ENCODE measurements at regions not wholly inside any gene's neighbourhood (a gene's known extent, or its start where the extent isn't known, plus 50 kb on each side); places are given as distances from the start of the nearest gene placed in this dataset.

GRCh38 chr7:156344595-156344994 lies 296.0 kb upstream of the RNF32 start:
- H3K27ac ChIP-seq (ENCODE audit: low read depth in 1 of 2, low read length in 2 of 2), result no peak overlapping the region
- TF ChIP-seq, protein P1, sequence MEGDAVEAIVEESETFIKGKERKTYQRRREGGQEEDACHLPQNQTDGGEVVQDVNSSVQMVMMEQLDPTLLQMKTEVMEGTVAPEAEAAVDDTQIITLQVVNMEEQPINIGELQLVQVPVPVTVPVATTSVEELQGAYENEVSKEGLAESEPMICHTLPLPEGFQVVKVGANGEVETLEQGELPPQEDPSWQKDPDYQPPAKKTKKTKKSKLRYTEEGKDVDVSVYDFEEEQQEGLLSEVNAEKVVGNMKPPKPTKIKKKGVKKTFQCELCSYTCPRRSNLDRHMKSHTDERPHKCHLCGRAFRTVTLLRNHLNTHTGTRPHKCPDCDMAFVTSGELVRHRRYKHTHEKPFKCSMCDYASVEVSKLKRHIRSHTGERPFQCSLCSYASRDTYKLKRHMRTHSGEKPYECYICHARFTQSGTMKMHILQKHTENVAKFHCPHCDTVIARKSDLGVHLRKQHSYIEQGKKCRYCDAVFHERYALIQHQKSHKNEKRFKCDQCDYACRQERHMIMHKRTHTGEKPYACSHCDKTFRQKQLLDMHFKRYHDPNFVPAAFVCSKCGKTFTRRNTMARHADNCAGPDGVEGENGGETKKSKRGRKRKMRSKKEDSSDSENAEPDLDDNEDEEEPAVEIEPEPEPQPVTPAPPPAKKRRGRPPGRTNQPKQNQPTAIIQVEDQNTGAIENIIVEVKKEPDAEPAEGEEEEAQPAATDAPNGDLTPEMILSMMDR (IDR thresholded peaks at IDR 0.05), result no peak
- ChIA-PET POLR2A (no interaction called here), CTCF (no interaction called here)
- DNase-seq (no peak), ATAC-seq (ENCODE audit: poor library complexity) (no peak)
- no peaks in the 10 kb centered on the region for H3K4me1 Mint-ChIP-seq (ENCODE audit: low read depth)
- no peaks in the 10 kb centered on the region for H3K4me1 ChIP-seq (ENCODE audit: insufficient read depth, low read length)
- H3K36me3 ChIP-seq (ENCODE audit: insufficient read depth, low read length), result no peaks in the 10 kb centered on the region
- no peak overlapping the region for H3K4me3 Mint-ChIP-seq
- no peaks in the 10 kb centered on the region for H3K27me3 ChIP-seq (ENCODE audit: control insufficient read depth in 1 of 2, insufficient read depth in 2 of 2, low read length in 2 of 2)
- H3K36me3 Mint-ChIP-seq (ENCODE audit: low read depth), result no peaks in the 10 kb centered on the region
- no peaks in the 10 kb centered on the region for H3K9me3 Mint-ChIP-seq
- no peak overlapping the region for H3K27ac Mint-ChIP-seq
- H3K4me3 ChIP-seq (ENCODE audit: low read length), result no peak overlapping the region
- H3K27me3 Mint-ChIP-seq, result no peaks in the 10 kb centered on the region
- peaks cover 0 to 31% of the 10 kb centered on the region in 2 experiments for H3K9me3 ChIP-seq (ENCODE audit: control insufficient read depth in 1 of 2, insufficient read depth in 1 of 2, low read length in 2 of 2)
- intact Hi-C loops (cut with DNase I, micrococcal nuclease), result no loop called here

- Histone ChIP-seq H3K36me3 (ENCODE audit: insufficient read depth, low read length) (no peaks in the 10 kb centered on the region), H3K27me3 (ENCODE audit: control insufficient read depth in 1 of 2, insufficient read depth in 2 of 2, low read length in 2 of 2) (no peaks in the 10 kb centered on the region), H3K9me3 (ENCODE audit: control insufficient read depth in 1 of 2, insufficient read depth in 1 of 2, low read length in 2 of 2) (peaks cover 0 to 11% of the 10 kb centered on the region in 2 experiments), H3K27ac (ENCODE audit: low read depth in 1 of 2, low read length in 2 of 2) (no peak overlapping the region), H3K4me1 (ENCODE audit: insufficient read depth, low read length) (no peaks in the 10 kb centered on the region), H3K4me3 (ENCODE audit: low read length) (no peak overlapping the region)
- H3K36me3 Mint-ChIP-seq (ENCODE audit: low read depth), result no peaks in the 10 kb centered on the region
- intact Hi-C loops (cut with DNase I, micrococcal nuclease), result no loop called here
- TF ChIP-seq, protein P1 (IDR thresholded peaks at IDR 0.05), result no peak
- no peak overlapping the region for H3K27ac Mint-ChIP-seq
- H3K27me3 Mint-ChIP-seq, result peaks cover 7% of the 10 kb centered on the region
- DNase-seq (no peak), ATAC-seq (ENCODE audit: poor library complexity) (no peak)
- ChIA-PET CTCF (no interaction called here), POLR2A (no interaction called here)
- H3K4me3 Mint-ChIP-seq, result no peak overlapping the region
- no peaks in the 10 kb centered on the region for H3K4me1 Mint-ChIP-seq (ENCODE audit: low read depth)
- H3K9me3 Mint-ChIP-seq, result no peaks in the 10 kb centered on the region
Measured at GRCh38 chr7:156334636-156335035, 305.9 kb upstream of the RNF32 start.

DNA sequence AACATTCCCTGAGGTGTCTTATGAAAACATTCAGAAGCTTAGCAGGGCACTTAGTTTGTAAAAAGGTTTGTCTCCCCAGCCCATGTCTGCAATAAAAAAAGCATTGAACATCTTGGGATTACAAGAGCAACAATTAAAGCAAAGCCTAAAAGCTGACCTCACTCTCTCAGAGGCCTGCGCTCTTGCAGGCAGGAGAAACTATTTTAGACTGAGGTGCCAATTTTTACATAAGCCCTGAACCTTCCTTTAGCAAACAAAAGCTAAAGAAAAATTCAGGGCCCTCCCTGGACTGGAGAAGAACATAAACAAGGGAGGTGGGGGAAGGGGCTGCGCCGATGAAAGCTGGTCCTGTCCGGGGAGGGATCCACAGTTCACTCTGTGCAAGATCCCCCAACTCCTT lies 312.7 kb upstream of the RNF32 start:
- intact Hi-C loops (cut with DNase I, micrococcal nuclease), result no loop called here
- ChIA-PET CTCF (no interaction called here), POLR2A (no interaction called here)
- Mint-ChIP-seq H3K27me3 (peaks cover 4% of the 10 kb centered on the region), H3K27ac (no peak overlapping the region), H3K9me3 (no peaks in the 10 kb centered on the region), H3K36me3 (ENCODE audit: low read depth) (no peaks in the 10 kb centered on the region), H3K4me1 (ENCODE audit: low read depth) (no peaks in the 10 kb centered on the region), H3K4me3 (no peak overlapping the region)
- Histone ChIP-seq H3K27me3 (ENCODE audit: control insufficient read depth in 1 of 2, insufficient read depth in 2 of 2, low read length in 2 of 2) (no peaks in the 10 kb centered on the region), H3K36me3 (ENCODE audit: insufficient read depth, low read length) (no peaks in the 10 kb centered on the region), H3K9me3 (ENCODE audit: control insufficient read depth in 1 of 2, insufficient read depth in 1 of 2, low read length in 2 of 2) (peaks cover 0 to 11% of the 10 kb centered on the region in 2 experiments), H3K4me3 (ENCODE audit: low read length) (no peak overlapping the region), H3K27ac (ENCODE audit: low read depth in 1 of 2, low read length in 2 of 2) (no peak overlapping the region), H3K4me1 (ENCODE audit: insufficient read depth, low read length) (no peaks in the 10 kb centered on the region)
- DNase-seq (no peak), ATAC-seq (ENCODE audit: poor library complexity) (no peak)
- TF ChIP-seq, protein P1 (IDR thresholded peaks at IDR 0.05), result no peak

Measured in CD4-positive, alpha-beta T cell (primary cell).